AG20443 (cell line): ENCODE measurements at regions not wholly inside any gene's neighbourhood (a gene's known extent, or its start where the extent isn't known, plus 50 kb on each side); places are given as distances from the start of the nearest gene placed in this dataset.
A peak's percentile ranks its signal among the peaks of the same experiment; 100 is the strongest.

Experiments used
- DNase-seq: peaks from one replicate; pipeline ENCODE4 v3.0.0; 2012; ENCODE audit warnings: low spot score, mixed read lengths

GRCh38 chr7:35536396-35536826 is 158.5 kb downstream of the HERPUD2 start:
- DNase-seq, result no peak

- no peak for DNase-seq
Observed at GRCh38 chr7:35533902-35534301, 161.0 kb downstream of the HERPUD2 start.

GRCh38 chr7:35530124-35531109 is 164.5 kb downstream of the HERPUD2 start:
- no peak for DNase-seq

- DNase-seq, result no peak
Observed at GRCh38 chr7:35529713-35530112, 165.2 kb downstream of the HERPUD2 start.

GRCh38 chr7:35528381-35528977 is 166.5 kb downstream of the HERPUD2 start:
- DNase-seq, result no peak

- no peak for DNase-seq
Observed at GRCh38 chr7:35526645-35527044, 168.3 kb downstream of the HERPUD2 start.

- no peak for DNase-seq
Observed at GRCh38 chr7:35524112-35524804, 170.7 kb downstream of the HERPUD2 start.

GRCh38 chr7:35523292-35523691 is 171.6 kb downstream of the HERPUD2 start:
- no peak for DNase-seq

- no peak for DNase-seq
Observed at GRCh38 chr7:35522697-35523096, 172.2 kb downstream of the HERPUD2 start.

GRCh38 chr7:35521941-35522340 is 173.0 kb downstream of the HERPUD2 start:
- DNase-seq, result no peak

GRCh38 chr7:35520810-35521625 is 173.9 kb downstream of the HERPUD2 start:
- DNase-seq, result no peak

- peak; percentile 73 for DNase-seq
Observed at GRCh38 chr7:35519971-35520809, 174.7 kb downstream of the HERPUD2 start.

- DNase-seq, result no peak
Observed at GRCh38 chr7:35518767-35519166, 176.2 kb downstream of the HERPUD2 start.

- DNase-seq, result no peak
Observed at GRCh38 chr7:35516498-35516897, 178.4 kb downstream of the HERPUD2 start.

- DNase-seq, result no peak
Observed at GRCh38 chr7:35513828-35514227, 181.1 kb downstream of the HERPUD2 start.

- no peak for DNase-seq
Observed at GRCh38 chr7:35513195-35513594, 181.7 kb downstream of the HERPUD2 start.

- no peak for DNase-seq
Observed at GRCh38 chr7:35512716-35513115, 182.2 kb downstream of the HERPUD2 start.

GRCh38 chr7:35508623-35509400 is 186.1 kb downstream of the HERPUD2 start:
- no peak for DNase-seq

- DNase-seq, result no peak
Observed at GRCh38 chr7:35505066-35505465, 189.9 kb downstream of the HERPUD2 start.

- no peak for DNase-seq
Observed at GRCh38 chr7:35504365-35504764, 190.6 kb downstream of the HERPUD2 start.
